ENCODE measurements at regions not wholly inside any gene's neighbourhood (a gene's known extent, or its start where the extent isn't known, plus 50 kb on each side); places are given as distances from the start of the nearest gene placed in this dataset.
A peak's percentile ranks its signal among the peaks of the same experiment; 100 is the strongest.
"Not testable (repeated sequence)": the region's sequence is repeated elsewhere in the genome, so short reads cannot be mapped to it uniquely, and the experiment has no call there.

- no peak for DNase-seq (ENCODE audit: low read depth)
These were observed 95.0 kb downstream of the FAM53A start for GRCh38 chr4:1589098-1589497.

- no peak for DNase-seq (ENCODE audit: low read depth)
These were observed 95.8 kb downstream of the FAM53A start for GRCh38 chr4:1588306-1588705.

GRCh38 chr4:1584498-1584897 lies 99.6 kb downstream of the FAM53A start:
- no peak for DNase-seq (ENCODE audit: low read depth)

- DNase-seq (ENCODE audit: low read depth), result no peak
These were observed 100.3 kb downstream of the FAM53A start for GRCh38 chr4:1583859-1584258.

- DNase-seq (ENCODE audit: low read depth), result no peak
These were observed 100.9 kb downstream of the FAM53A start for GRCh38 chr4:1583051-1583785.

- DNase-seq (ENCODE audit: low read depth), result no peak
These were observed 101.9 kb downstream of the FAM53A start for GRCh38 chr4:1582227-1582626.

GRCh38 chr4:1581164-1581894 lies 102.8 kb downstream of the FAM53A start:
- DNase-seq (ENCODE audit: low read depth), result peak; percentile 80

GRCh38 chr4:1580692-1581012 lies 103.5 kb downstream of the FAM53A start:
- DNase-seq (ENCODE audit: low read depth), result not testable (repeated sequence)

GRCh38 chr4:1579901-1580691 lies 104.0 kb downstream of the FAM53A start:
- peak; percentile 80 for DNase-seq (ENCODE audit: low read depth)

- peak; percentile 59 for DNase-seq (ENCODE audit: low read depth)
These were observed 104.9 kb downstream of the FAM53A start for GRCh38 chr4:1579001-1579900.

GRCh38 chr4:1578251-1578773 lies 105.8 kb downstream of the FAM53A start:
- no peak for DNase-seq (ENCODE audit: low read depth)

GRCh38 chr4:1577822-1578217 lies 106.3 kb downstream of the FAM53A start:
- no peak for DNase-seq (ENCODE audit: low read depth)

- DNase-seq (ENCODE audit: low read depth), result no peak
These were observed 106.9 kb downstream of the FAM53A start for GRCh38 chr4:1576961-1577821.

- DNase-seq (ENCODE audit: low read depth), result no peak
These were observed 107.7 kb downstream of the FAM53A start for GRCh38 chr4:1576304-1576960.

- DNase-seq (ENCODE audit: low read depth), result no peak
These were observed 108.5 kb downstream of the FAM53A start for GRCh38 chr4:1575418-1576303.

- no peak for DNase-seq (ENCODE audit: low read depth)
These were observed 109.3 kb downstream of the FAM53A start for GRCh38 chr4:1574601-1575417.

- DNase-seq (ENCODE audit: low read depth), result no peak
These were observed 110.2 kb downstream of the FAM53A start for GRCh38 chr4:1573830-1574459.

Data from stimulated activated CD8-positive, alpha-beta memory T cell treated with anti-CD3 and anti-CD28 coated beads, Interleukin-4, amount 100 ng/mL, for 24 hours (primary cell).